Stimulated activated naive B cell treated with anti-CD40 and anti-IgM and Interleukin-4, amounts not matched to agents 10 μg/mL and 1 μg/mL and 100 μg/mL, for 72 hours (primary cell): ENCODE measurements at regions not wholly inside any gene's neighbourhood (a gene's known extent, or its start where the extent isn't known, plus 50 kb on each side); places are given as distances from the start of the nearest gene placed in this dataset.

Experiments used
- ATAC-seq, 2 donors: fragments of 150-1000 bp; cut with Tn5 transposase; replicated peaks; 2 replicates each; pipeline ENCODE4 v1.10.0; 2021; ENCODE audit warnings: moderate library complexity in 1 of 2
- DNase-seq: peaks from one replicate; pipeline ENCODE4 v3.0.0; 2021
- H3K27ac Mint-ChIP-seq: one replicate; pipeline ENCODE4 v1.8.0; 2022; ENCODE audit warnings: mild to moderate bottlenecking, mixed read lengths
- H3K27me3 Mint-ChIP-seq, 2 donors: one replicate each; pipeline ENCODE4 v1.8.0; 2022; ENCODE audit warnings: mixed read lengths in 2 of 2
- H3K36me3 Mint-ChIP-seq, 2 donors: one replicate each; pipeline ENCODE4 v1.8.0; 2022; ENCODE audit warnings: mixed read lengths in 2 of 2, mild to moderate bottlenecking in 1 of 2
- H3K4me1 Mint-ChIP-seq, 2 donors: one replicate each; pipeline ENCODE4 v1.8.0; 2022; ENCODE audit warnings: mixed read lengths in 2 of 2, mild to moderate bottlenecking in 1 of 2
- H3K4me3 Mint-ChIP-seq, 2 donors: one replicate each; pipeline ENCODE4 v1.8.0; 2022; ENCODE audit warnings: mild to moderate bottlenecking in 2 of 2, mixed read lengths in 2 of 2, moderate library complexity in 1 of 2
- H3K9me3 Mint-ChIP-seq, 2 donors: one replicate each; pipeline ENCODE4 v1.8.0; 2022; ENCODE audit warnings: mixed read lengths in 2 of 2, mild to moderate bottlenecking in 1 of 2

GRCh38 chr13:111539791-111540446, 219.5 kb downstream of the TEX29 start:
- H3K27ac Mint-ChIP-seq, result no peak overlapping the region
- H3K9me3 Mint-ChIP-seq, result peaks cover 0 to 6% of the 10 kb centered on the region in 2 donors
- H3K27me3 Mint-ChIP-seq, result peaks cover 29% of the 10 kb centered on the region in 2 donors

GRCh38 chr13:111540486-111540885, 220.0 kb downstream of the TEX29 start:
- Mint-ChIP-seq H3K4me3 (no peak overlapping the region), H3K27ac (no peak overlapping the region), H3K36me3 (no peaks in the 10 kb centered on the region), H3K27me3 (peaks cover 23% of the 10 kb centered on the region in 2 donors), H3K4me1 (no peaks in the 10 kb centered on the region), H3K9me3 (peaks cover 0 to 6% of the 10 kb centered on the region in 2 donors)
- DNase-seq (no peak), ATAC-seq (no peak)

More at GRCh38 chr13:111539791-111540446, 219.5 kb downstream of the TEX29 start:
- Mint-ChIP-seq H3K4me3 (no peak overlapping the region), H3K4me1 (no peaks in the 10 kb centered on the region), H3K36me3 (no peaks in the 10 kb centered on the region)
- ATAC-seq (no peak), DNase-seq (no peak)

- Mint-ChIP-seq H3K27me3 (peaks cover 16 to 18% of the 10 kb centered on the region in 2 donors), H3K27ac (no peak overlapping the region), H3K9me3 (peaks cover 5 to 9% of the 10 kb centered on the region in 2 donors), H3K36me3 (no peaks in the 10 kb centered on the region), H3K4me3 (no peak overlapping the region), H3K4me1 (no peaks in the 10 kb centered on the region)
- ATAC-seq, result no peak
- no peak for DNase-seq
Measured at GRCh38 chr13:111541345-111541744, 220.9 kb downstream of the TEX29 start.

- peaks cover 12 to 13% of the 10 kb centered on the region in 2 donors for H3K27me3 Mint-ChIP-seq
- ATAC-seq (no peak), DNase-seq (no peak)
- no peak overlapping the region for H3K4me3 Mint-ChIP-seq
- H3K4me1 Mint-ChIP-seq, result no peaks in the 10 kb centered on the region
- peaks cover 5 to 9% of the 10 kb centered on the region in 2 donors for H3K9me3 Mint-ChIP-seq
- H3K36me3 Mint-ChIP-seq, result no peaks in the 10 kb centered on the region
- no peak overlapping the region for H3K27ac Mint-ChIP-seq
Measured at GRCh38 chr13:111541752-111542529, 221.5 kb downstream of the TEX29 start.

- no peak overlapping the region for H3K4me3 Mint-ChIP-seq
- ATAC-seq (no peak), DNase-seq (no peak)
- no peak overlapping the region for H3K27ac Mint-ChIP-seq
- no peaks in the 10 kb centered on the region for H3K4me1 Mint-ChIP-seq
- no peaks in the 10 kb centered on the region for H3K36me3 Mint-ChIP-seq
- H3K27me3 Mint-ChIP-seq, result peaks cover 4 to 7% of the 10 kb centered on the region in 2 donors
- peaks cover 5 to 9% of the 10 kb centered on the region in 2 donors for H3K9me3 Mint-ChIP-seq
Measured at GRCh38 chr13:111542530-111543341, 222.3 kb downstream of the TEX29 start.

GRCh38 chr13:111546921-111547675, 226.7 kb downstream of the TEX29 start:
- no peak overlapping the region for H3K27ac Mint-ChIP-seq
- DNase-seq (no peak), ATAC-seq (no peak)
- no peaks in the 10 kb centered on the region for H3K36me3 Mint-ChIP-seq
- no peaks in the 10 kb centered on the region for H3K27me3 Mint-ChIP-seq
- no peak overlapping the region for H3K4me3 Mint-ChIP-seq
- no peaks in the 10 kb centered on the region for H3K4me1 Mint-ChIP-seq
- H3K9me3 Mint-ChIP-seq, result peaks cover 9% of the 10 kb centered on the region in 2 donors

GRCh38 chr13:111547726-111548273, 227.4 kb downstream of the TEX29 start:
- no peak for ATAC-seq
- Mint-ChIP-seq H3K4me3 (no peak overlapping the region), H3K9me3 (peaks cover 9% of the 10 kb centered on the region in 2 donors), H3K27ac (no peak overlapping the region), H3K36me3 (no peaks in the 10 kb centered on the region), H3K27me3 (no peaks in the 10 kb centered on the region), H3K4me1 (no peaks in the 10 kb centered on the region)
- DNase-seq, result no peak

- ATAC-seq, result no peak
- H3K27me3 Mint-ChIP-seq, result peaks cover 0 to 2% of the 10 kb centered on the region in 2 donors
- no peaks in the 10 kb centered on the region for H3K4me1 Mint-ChIP-seq
- H3K9me3 Mint-ChIP-seq, result peaks cover 9% of the 10 kb centered on the region in 2 donors
- H3K36me3 Mint-ChIP-seq, result no peaks in the 10 kb centered on the region
- DNase-seq, result no peak
- H3K4me3 Mint-ChIP-seq, result no peak overlapping the region
- no peak overlapping the region for H3K27ac Mint-ChIP-seq
Measured at GRCh38 chr13:111548301-111548700, 227.9 kb downstream of the TEX29 start.

- Mint-ChIP-seq H3K27me3 (peaks cover 0 to 4% of the 10 kb centered on the region in 2 donors), H3K36me3 (no peaks in the 10 kb centered on the region), H3K4me3 (no peak overlapping the region), H3K27ac (no peak overlapping the region), H3K9me3 (peaks cover 9% of the 10 kb centered on the region in 2 donors), H3K4me1 (no peaks in the 10 kb centered on the region)
- ATAC-seq (no peak), DNase-seq (no peak)
Measured at GRCh38 chr13:111548805-111549204, 228.4 kb downstream of the TEX29 start.

- no peaks in the 10 kb centered on the region for H3K36me3 Mint-ChIP-seq
- no peak overlapping the region for H3K4me3 Mint-ChIP-seq
- H3K27me3 Mint-ChIP-seq, result peaks cover 0 to 4% of the 10 kb centered on the region in 2 donors
- H3K4me1 Mint-ChIP-seq, result no peaks in the 10 kb centered on the region
- H3K27ac Mint-ChIP-seq, result no peak overlapping the region
- DNase-seq (no peak), ATAC-seq (peak in 1 of 2 donors; percentile 45)
- peaks cover 4 to 9% of the 10 kb centered on the region in 2 donors for H3K9me3 Mint-ChIP-seq
Measured at GRCh38 chr13:111549464-111549863, 229.0 kb downstream of the TEX29 start.

GRCh38 chr13:111550062-111550461, 229.6 kb downstream of the TEX29 start:
- no peak overlapping the region for H3K4me3 Mint-ChIP-seq
- no peaks in the 10 kb centered on the region for H3K36me3 Mint-ChIP-seq
- H3K27ac Mint-ChIP-seq, result no peak overlapping the region
- peaks cover 3 to 9% of the 10 kb centered on the region in 2 donors for H3K9me3 Mint-ChIP-seq
- H3K27me3 Mint-ChIP-seq, result peaks cover 0 to 4% of the 10 kb centered on the region in 2 donors
- no peaks in the 10 kb centered on the region for H3K4me1 Mint-ChIP-seq
- DNase-seq (no peak), ATAC-seq (no peak)

GRCh38 chr13:111551204-111551820, 230.9 kb downstream of the TEX29 start:
- H3K4me1 Mint-ChIP-seq, result no peaks in the 10 kb centered on the region
- peaks cover 0 to 3% of the 10 kb centered on the region in 2 donors for H3K9me3 Mint-ChIP-seq
- DNase-seq (no peak), ATAC-seq (no peak)
- no peaks in the 10 kb centered on the region for H3K36me3 Mint-ChIP-seq
- no peak overlapping the region for H3K4me3 Mint-ChIP-seq
- H3K27me3 Mint-ChIP-seq, result peaks cover 0 to 4% of the 10 kb centered on the region in 2 donors
- H3K27ac Mint-ChIP-seq, result no peak overlapping the region

GRCh38 chr13:111552891-111553655, 232.6 kb downstream of the TEX29 start:
- H3K4me3 Mint-ChIP-seq, result no peak overlapping the region
- H3K4me1 Mint-ChIP-seq, result no peaks in the 10 kb centered on the region
- no peak for DNase-seq
- H3K9me3 Mint-ChIP-seq, result peaks cover 0 to 3% of the 10 kb centered on the region in 2 donors
- H3K36me3 Mint-ChIP-seq, result no peaks in the 10 kb centered on the region
- ATAC-seq, result no peak
- peaks cover 7 to 11% of the 10 kb centered on the region in 2 donors for H3K27me3 Mint-ChIP-seq
- no peak overlapping the region for H3K27ac Mint-ChIP-seq
